ENCODE measurements at regions not wholly inside any gene's neighbourhood (a gene's known extent, or its start where the extent isn't known, plus 50 kb on each side); places are given as distances from the start of the nearest gene placed in this dataset.

GRCh38 chr15:77866596-77867125, 210.8 kb downstream of the TBC1D2B start:
- H3K4me3 ChIP-seq (ENCODE audit: low read depth, low read length) = no peak overlapping the region
- TF ChIP-seq CTCF (conservative IDR thresholded peaks at IDR 0.05; ENCODE audit: low read depth, low read length) = no peak

GRCh38 chr15:77866186-77866585, 211.3 kb downstream of the TBC1D2B start:
- TF ChIP-seq CTCF (conservative IDR thresholded peaks at IDR 0.05; ENCODE audit: low read depth, low read length) = no peak

More at GRCh38 chr15:77866596-77867125, 210.8 kb downstream of the TBC1D2B start:
- no peak for DNase-seq (ENCODE audit: low read depth)

GRCh38 chr15:77865701-77866100, 211.8 kb downstream of the TBC1D2B start:
- TF ChIP-seq CTCF (conservative IDR thresholded peaks at IDR 0.05; ENCODE audit: low read depth, low read length) = no peak
- H3K4me3 ChIP-seq (ENCODE audit: low read depth, low read length) = no peak overlapping the region
- DNase-seq (ENCODE audit: low read depth) = no peak

More at GRCh38 chr15:77866186-77866585, 211.3 kb downstream of the TBC1D2B start:
- no peak overlapping the region for H3K4me3 ChIP-seq (ENCODE audit: low read depth, low read length)
- DNase-seq (ENCODE audit: low read depth) = no peak

- no peak overlapping the region for H3K4me3 ChIP-seq (ENCODE audit: low read depth, low read length)
- DNase-seq (ENCODE audit: low read depth) = no peak
- no peak for TF ChIP-seq CTCF (conservative IDR thresholded peaks at IDR 0.05; ENCODE audit: low read depth, low read length)
These were observed 212.4 kb downstream of the TBC1D2B start for GRCh38 chr15:77865106-77865610.

- DNase-seq (ENCODE audit: low read depth) = no peak
- TF ChIP-seq CTCF (conservative IDR thresholded peaks at IDR 0.05; ENCODE audit: low read depth, low read length) = no peak
- H3K4me3 ChIP-seq (ENCODE audit: low read depth, low read length) = no peak overlapping the region
These were observed 213.1 kb downstream of the TBC1D2B start for GRCh38 chr15:77864211-77865105.

- DNase-seq (ENCODE audit: low read depth) = no peak
- no peak overlapping the region for H3K4me3 ChIP-seq (ENCODE audit: low read depth, low read length)
- TF ChIP-seq CTCF (conservative IDR thresholded peaks at IDR 0.05; ENCODE audit: low read depth, low read length) = no peak
These were observed 213.9 kb downstream of the TBC1D2B start for GRCh38 chr15:77863491-77864105.

All from choroid plexus epithelial cell (primary cell).